ENCODE measurements at regions not wholly inside any gene's neighbourhood (a gene's known extent, or its start where the extent isn't known, plus 50 kb on each side); places are given as distances from the start of the nearest gene placed in this dataset.

GRCh38 chr9:80285326-80285725 is 713.6 kb downstream of the TLE4 start:
- TF ChIP-seq TAF1 (IDR thresholded peaks at IDR 0.05; ENCODE audit: low read depth, low read length) (no peak), EP300 (IDR thresholded peaks at IDR 0.05; ENCODE audit: borderline replicate concordance in 1 of 2, low read depth in 2 of 2, low read length in 2 of 2) (no peak), EZH2 (IDR thresholded peaks at IDR 0.05; ENCODE audit: low read depth, low read length, severe bottlenecking) (no peak), CTCF (IDR thresholded peaks at IDR 0.05; ENCODE audit: control extremely low read depth in 1 of 3, insufficient read depth in 1 of 3, low read depth in 1 of 3, low read length in 3 of 3) (peak in 2 of 3 experiments; percentile 51; a peak in 3 of 4 replicates), ZNF274 (IDR thresholded peaks at IDR 0.05; ENCODE audit: borderline replicate concordance, extremely low read depth, low read length) (no peak), JUN (IDR thresholded peaks at IDR 0.05; ENCODE audit: low read depth, low read length) (no peak), POLR2A (IDR thresholded peaks at IDR 0.05; ENCODE audit: control extremely low read depth in 1 of 2, low read depth in 2 of 2, low read length in 2 of 2) (no peak), NRF1 (IDR thresholded peaks at IDR 0.05; ENCODE audit: low read depth, low read length) (no peak), BCL11A (IDR thresholded peaks at IDR 0.05; ENCODE audit: low read depth in 2 of 2, low read length in 2 of 2) (no peak)
